NCI-H1930 (cell line): ENCODE measurements at regions not wholly inside any gene's neighbourhood (a gene's known extent, or its start where the extent isn't known, plus 50 kb on each side); places are given as distances from the start of the nearest gene placed in this dataset.

Source experiments
- DNase-seq, 2 experiments: peaks; one replicate each; lab custom pipeline; 2025; lab: John Stamatoyannopoulos, UW

GRCh38 chr15:67892559-67893377 lies 52.9 kb upstream of the RNU6-1 start:
- no peak for DNase-seq

GRCh38 chr15:67895237-67895636 lies 55.4 kb upstream of the RNU6-1 start:
- no peak for DNase-seq

- no peak for DNase-seq
Measured at GRCh38 chr15:67897646-67898339, 57.9 kb upstream of the RNU6-1 start.

GRCh38 chr15:67899596-67900283 lies 59.9 kb upstream of the RNU6-1 start:
- DNase-seq, result no peak

- no peak for DNase-seq
Measured at GRCh38 chr15:67900621-67901147, 60.8 kb upstream of the RNU6-1 start.

- DNase-seq, result no peak
Measured at GRCh38 chr15:67901922-67902321, 62.1 kb upstream of the RNU6-1 start.

GRCh38 chr15:67902579-67903009 lies 62.7 kb upstream of the RNU6-1 start:
- DNase-seq, result no peak

GRCh38 chr15:67903708-67904107 lies 63.9 kb upstream of the RNU6-1 start:
- no peak for DNase-seq

GRCh38 chr15:67905628-67906027 lies 65.8 kb upstream of the RNU6-1 start:
- no peak for DNase-seq

GRCh38 chr15:67906382-67906781 lies 66.5 kb upstream of the RNU6-1 start:
- no peak for DNase-seq

GRCh38 chr15:67907184-67907723 lies 67.4 kb upstream of the RNU6-1 start:
- no peak for DNase-seq

- DNase-seq, result no peak
Measured at GRCh38 chr15:67908756-67909155, 68.9 kb upstream of the RNU6-1 start.

- DNase-seq, result no peak
Measured at GRCh38 chr15:67911727-67912126, 71.9 kb upstream of the RNU6-1 start.

- no peak for DNase-seq
Measured at GRCh38 chr15:67914028-67914427, 74.2 kb upstream of the RNU6-1 start.

GRCh38 chr15:67914537-67915460 lies 75.0 kb upstream of the RNU6-1 start:
- DNase-seq, result no peak

- peak; percentile 12 to 52 for DNase-seq
Measured at GRCh38 chr15:67915461-67916374, 75.9 kb upstream of the RNU6-1 start.

- no peak for DNase-seq
Measured at GRCh38 chr15:67916565-67916964, 76.7 kb upstream of the RNU6-1 start.

GRCh38 chr15:67917037-67917436 lies 77.2 kb upstream of the RNU6-1 start:
- no peak for DNase-seq

GRCh38 chr15:67917636-67918035 lies 77.8 kb upstream of the RNU6-1 start:
- no peak for DNase-seq
